ENCODE measurements at regions not wholly inside any gene's neighbourhood (a gene's known extent, or its start where the extent isn't known, plus 50 kb on each side); places are given as distances from the start of the nearest gene placed in this dataset.
"Not testable (repeated sequence)": the region's sequence is repeated elsewhere in the genome, so short reads cannot be mapped to it uniquely, and the experiment has no call there.

DNA sequence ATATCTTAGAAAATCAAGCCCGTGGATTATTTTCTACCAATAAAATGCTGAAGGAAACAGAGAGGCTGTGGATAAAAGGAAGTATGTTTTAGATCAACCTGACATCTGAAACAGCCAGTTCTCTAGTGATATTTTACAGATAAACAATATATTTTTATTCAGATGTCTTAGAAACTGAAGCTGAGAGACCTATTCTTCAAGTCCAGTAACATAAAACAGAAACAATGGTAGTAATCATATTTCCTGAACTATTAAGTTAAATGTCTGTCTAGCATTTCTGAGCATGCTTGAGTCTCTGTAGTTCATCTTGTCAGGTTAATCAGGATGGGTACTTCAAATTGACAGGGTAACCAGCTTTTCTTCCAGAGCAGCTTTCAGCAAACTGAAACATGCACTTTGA is 449.6 kb upstream of the TOM1L1 start:
- Histone ChIP-seq H3K4me1 (no peaks in the 10 kb centered on the region), H3K27ac (no peak overlapping the region), H3K4me3 (no peak overlapping the region), H3K27me3 (no peaks in the 10 kb centered on the region), H3K36me3 (no peaks in the 10 kb centered on the region), H3K9me3 (peaks cover 0 to 3% (median 0%) of the 10 kb centered on the region in 4 donors)
- DNase-seq: no peak
- WGBS, 2 donors: 71 to 79% methylated on average over 1 of the region's 1 CpG
- TF ChIP-seq, protein P1, sequence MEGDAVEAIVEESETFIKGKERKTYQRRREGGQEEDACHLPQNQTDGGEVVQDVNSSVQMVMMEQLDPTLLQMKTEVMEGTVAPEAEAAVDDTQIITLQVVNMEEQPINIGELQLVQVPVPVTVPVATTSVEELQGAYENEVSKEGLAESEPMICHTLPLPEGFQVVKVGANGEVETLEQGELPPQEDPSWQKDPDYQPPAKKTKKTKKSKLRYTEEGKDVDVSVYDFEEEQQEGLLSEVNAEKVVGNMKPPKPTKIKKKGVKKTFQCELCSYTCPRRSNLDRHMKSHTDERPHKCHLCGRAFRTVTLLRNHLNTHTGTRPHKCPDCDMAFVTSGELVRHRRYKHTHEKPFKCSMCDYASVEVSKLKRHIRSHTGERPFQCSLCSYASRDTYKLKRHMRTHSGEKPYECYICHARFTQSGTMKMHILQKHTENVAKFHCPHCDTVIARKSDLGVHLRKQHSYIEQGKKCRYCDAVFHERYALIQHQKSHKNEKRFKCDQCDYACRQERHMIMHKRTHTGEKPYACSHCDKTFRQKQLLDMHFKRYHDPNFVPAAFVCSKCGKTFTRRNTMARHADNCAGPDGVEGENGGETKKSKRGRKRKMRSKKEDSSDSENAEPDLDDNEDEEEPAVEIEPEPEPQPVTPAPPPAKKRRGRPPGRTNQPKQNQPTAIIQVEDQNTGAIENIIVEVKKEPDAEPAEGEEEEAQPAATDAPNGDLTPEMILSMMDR (IDR thresholded peaks at IDR 0.05): no peak
- TF ChIP-seq EP300 (IDR thresholded peaks at IDR 0.05) (no peak), POLR2A (IDR thresholded peaks at IDR 0.05) (no peak), POLR2AphosphoS5 (IDR thresholded peaks at IDR 0.05) (no peak)
- intact Hi-C loops (cut with DNase I): no loop called here

GRCh38 chr17:54452666-54453348 is 447.8 kb upstream of the TOM1L1 start:
- no peaks in the 10 kb centered on the region for H3K36me3 ChIP-seq
- H3K4me1 ChIP-seq: no peaks in the 10 kb centered on the region
- H3K27me3 ChIP-seq: no peaks in the 10 kb centered on the region
- DNase-seq: no peak
- no peak overlapping the region for H3K27ac ChIP-seq
- WGBS, 2 donors: 85 to 89% methylated on average over 6 of the region's 6 CpGs
- H3K4me3 ChIP-seq: no peak overlapping the region
- H3K9me3 ChIP-seq: peaks cover 0 to 3% (median 0%) of the 10 kb centered on the region in 4 donors
- intact Hi-C loops (cut with DNase I): no loop called here
- TF ChIP-seq POLR2AphosphoS5 (IDR thresholded peaks at IDR 0.05): no peak
- TF ChIP-seq, protein P1 (IDR thresholded peaks at IDR 0.05): no peak
- TF ChIP-seq EP300 (IDR thresholded peaks at IDR 0.05): no peak
- no peak for TF ChIP-seq POLR2A (IDR thresholded peaks at IDR 0.05)

- intact Hi-C loops (cut with DNase I): no loop called here
- H3K27me3 ChIP-seq: no peaks in the 10 kb centered on the region
These were observed 445.3 kb upstream of the TOM1L1 start for GRCh38 chr17:54455251-54455868.

GRCh38 chr17:54465443-54465842 is 435.2 kb upstream of the TOM1L1 start:
- H3K4me1 ChIP-seq; H3K27ac ChIP-seq; H3K4me3 ChIP-seq; H3K36me3 ChIP-seq; DNase-seq; intact Hi-C loops (cut with DNase I); H3K9me3 ChIP-seq; H3K27me3 ChIP-seq: not testable (repeated sequence)
- WGBS, 2 donors: 45 to 63% methylated on average over 3 of the region's 3 CpGs

More at GRCh38 chr17:54455251-54455868, 445.3 kb upstream of the TOM1L1 start:
- H3K36me3 ChIP-seq: no peaks in the 10 kb centered on the region
- H3K9me3 ChIP-seq: peaks cover 0 to 3% (median 0%) of the 10 kb centered on the region in 4 donors
- TF ChIP-seq POLR2A (IDR thresholded peaks at IDR 0.05) (no peak), POLR2AphosphoS5 (IDR thresholded peaks at IDR 0.05) (no peak), EP300 (IDR thresholded peaks at IDR 0.05) (no peak)
- TF ChIP-seq, protein P1 (IDR thresholded peaks at IDR 0.05): no peak
- DNase-seq: no peak
- no peak overlapping the region for H3K4me3 ChIP-seq
- no peak overlapping the region for H3K27ac ChIP-seq
- H3K4me1 ChIP-seq: no peaks in the 10 kb centered on the region
- WGBS, 2 donors: 54 to 68% methylated on average over 2 of the region's 2 CpGs

DNA sequence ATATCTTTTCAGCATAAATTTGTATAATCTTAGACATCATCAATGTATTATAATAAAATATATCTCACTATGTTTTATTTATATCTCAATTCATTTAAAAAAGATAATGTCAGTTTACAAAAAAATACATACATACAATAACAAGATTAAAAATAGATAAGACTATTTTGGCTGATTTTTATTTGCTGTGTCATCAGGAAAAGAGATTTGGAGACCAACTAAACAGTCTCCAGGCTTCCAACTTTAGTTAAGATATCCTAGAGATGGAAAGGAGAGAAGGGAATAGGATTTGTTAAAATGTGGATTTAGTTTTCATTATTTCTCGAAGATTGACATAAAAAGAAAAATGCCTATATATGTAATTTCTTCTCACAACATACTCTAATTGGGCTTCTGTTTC is 433.8 kb upstream of the TOM1L1 start:
- H3K4me3 ChIP-seq: no peak overlapping the region
- 72 to 79% methylated on average over 1 of the region's 1 CpG for WGBS, 2 donors

More for the DNA sequence above, 433.8 kb upstream of the TOM1L1 start:
- Histone ChIP-seq H3K4me1 (no peaks in the 10 kb centered on the region), H3K9me3 (no peaks in the 10 kb centered on the region), H3K27ac (no peak overlapping the region), H3K27me3 (no peaks in the 10 kb centered on the region), H3K36me3 (no peaks in the 10 kb centered on the region)
- no peak for TF ChIP-seq POLR2A (IDR thresholded peaks at IDR 0.05)
- TF ChIP-seq, protein P1 (IDR thresholded peaks at IDR 0.05): no peak
- TF ChIP-seq EP300 (IDR thresholded peaks at IDR 0.05): no peak
- DNase-seq: no peak
- intact Hi-C loops (cut with DNase I): no loop called here
